Stomach (tissue), 4 donors: ENCODE measurements at regions not wholly inside any gene's neighbourhood (a gene's known extent, or its start where the extent isn't known, plus 50 kb on each side); places are given as distances from the start of the nearest gene placed in this dataset.

Experiments
- EP300 ChIP-seq: sonication (generic); formaldehyde crosslinking; IDR thresholded peaks from one replicate; pipeline ENCODE4 v1.6.1; 2017; ENCODE audit warnings: antibody characterized with exemption
- POLR2AphosphoS5 ChIP-seq, 3 donors: sonication (generic); formaldehyde crosslinking; IDR thresholded peaks; one replicate each; pipeline ENCODE4 v1.6.1; 2016; ENCODE audit warnings: antibody characterized with exemption in 3 of 3
- TF ChIP-seq, protein P1 (sequence below), 7 experiments: fragments of 450-650 bp in 4 of 7; fragments of 200-600 bp in 3 of 7; sonication (generic) in 3 of 7; IDR thresholded peaks; one replicate each; pipeline ENCODE4 v1.5.1; 2016 to 2019; ENCODE audit warnings: antibody characterized with exemption in 7 of 7, control low read depth in 2 of 7, mild to moderate bottlenecking in 1 of 7

DNA sequence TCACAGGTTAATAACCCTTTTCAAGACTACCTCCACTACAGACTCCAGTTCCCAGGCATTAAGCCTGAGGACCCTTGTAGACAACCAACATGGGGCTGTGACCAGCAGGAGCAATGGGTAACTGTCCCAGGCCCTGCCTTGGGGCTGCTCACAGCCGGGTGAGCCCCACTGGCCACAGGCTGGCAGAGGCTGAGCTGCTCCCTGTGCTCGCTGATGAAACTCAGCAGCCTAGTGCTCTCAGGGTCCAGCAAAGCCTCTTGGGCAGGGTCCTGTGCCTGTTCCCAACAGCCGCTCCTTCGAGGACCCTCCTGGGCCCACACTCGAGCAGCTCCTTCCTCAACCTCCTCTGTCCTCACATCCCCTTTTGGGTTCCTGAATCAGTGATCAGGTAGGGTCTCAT, 99.8 kb downstream of the VPREB1 start:
- no peak for TF ChIP-seq EP300
- TF ChIP-seq, protein P1, sequence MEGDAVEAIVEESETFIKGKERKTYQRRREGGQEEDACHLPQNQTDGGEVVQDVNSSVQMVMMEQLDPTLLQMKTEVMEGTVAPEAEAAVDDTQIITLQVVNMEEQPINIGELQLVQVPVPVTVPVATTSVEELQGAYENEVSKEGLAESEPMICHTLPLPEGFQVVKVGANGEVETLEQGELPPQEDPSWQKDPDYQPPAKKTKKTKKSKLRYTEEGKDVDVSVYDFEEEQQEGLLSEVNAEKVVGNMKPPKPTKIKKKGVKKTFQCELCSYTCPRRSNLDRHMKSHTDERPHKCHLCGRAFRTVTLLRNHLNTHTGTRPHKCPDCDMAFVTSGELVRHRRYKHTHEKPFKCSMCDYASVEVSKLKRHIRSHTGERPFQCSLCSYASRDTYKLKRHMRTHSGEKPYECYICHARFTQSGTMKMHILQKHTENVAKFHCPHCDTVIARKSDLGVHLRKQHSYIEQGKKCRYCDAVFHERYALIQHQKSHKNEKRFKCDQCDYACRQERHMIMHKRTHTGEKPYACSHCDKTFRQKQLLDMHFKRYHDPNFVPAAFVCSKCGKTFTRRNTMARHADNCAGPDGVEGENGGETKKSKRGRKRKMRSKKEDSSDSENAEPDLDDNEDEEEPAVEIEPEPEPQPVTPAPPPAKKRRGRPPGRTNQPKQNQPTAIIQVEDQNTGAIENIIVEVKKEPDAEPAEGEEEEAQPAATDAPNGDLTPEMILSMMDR (IDR thresholded peaks at IDR 0.05) = no peak
- no peak for TF ChIP-seq POLR2AphosphoS5 (IDR thresholded peaks at IDR 0.05)
